Suprapubic skin (tissue), 4 donors: ENCODE measurements at regions not wholly inside any gene's neighbourhood (a gene's known extent, or its start where the extent isn't known, plus 50 kb on each side); places are given as distances from the start of the nearest gene placed in this dataset.

Experiments used
- POLR2A ChIP-seq, 2 donors: fragments of 450-650 bp; IDR thresholded peaks; one replicate each; pipeline ENCODE4 v1.6.1; 2017; ENCODE audit warnings: antibody characterized with exemption in 2 of 2, mild to moderate bottlenecking in 2 of 2, moderate library complexity in 2 of 2
- POLR2AphosphoS5 ChIP-seq, 3 donors: sonication (generic); formaldehyde crosslinking; IDR thresholded peaks; one replicate each; pipeline ENCODE4 v1.6.1; 2017; ENCODE audit warnings: antibody characterized with exemption in 3 of 3
- TF ChIP-seq, protein P1 (sequence below), 2 donors: fragments of 200-600 bp in 1 of 2; fragments of 450-650 bp in 1 of 2; sonication (generic) in 1 of 2; IDR thresholded peaks; one replicate each; pipeline ENCODE4 v1.5.1; 2016 to 2019; ENCODE audit warnings: antibody characterized with exemption in 2 of 2, mild to moderate bottlenecking in 1 of 2, moderate library complexity in 1 of 2

GRCh38 chr11:15841931-15842740 is 514.2 kb downstream of the SOX6 start:
- TF ChIP-seq POLR2A (IDR thresholded peaks at IDR 0.05): no peak
- TF ChIP-seq, protein P1, sequence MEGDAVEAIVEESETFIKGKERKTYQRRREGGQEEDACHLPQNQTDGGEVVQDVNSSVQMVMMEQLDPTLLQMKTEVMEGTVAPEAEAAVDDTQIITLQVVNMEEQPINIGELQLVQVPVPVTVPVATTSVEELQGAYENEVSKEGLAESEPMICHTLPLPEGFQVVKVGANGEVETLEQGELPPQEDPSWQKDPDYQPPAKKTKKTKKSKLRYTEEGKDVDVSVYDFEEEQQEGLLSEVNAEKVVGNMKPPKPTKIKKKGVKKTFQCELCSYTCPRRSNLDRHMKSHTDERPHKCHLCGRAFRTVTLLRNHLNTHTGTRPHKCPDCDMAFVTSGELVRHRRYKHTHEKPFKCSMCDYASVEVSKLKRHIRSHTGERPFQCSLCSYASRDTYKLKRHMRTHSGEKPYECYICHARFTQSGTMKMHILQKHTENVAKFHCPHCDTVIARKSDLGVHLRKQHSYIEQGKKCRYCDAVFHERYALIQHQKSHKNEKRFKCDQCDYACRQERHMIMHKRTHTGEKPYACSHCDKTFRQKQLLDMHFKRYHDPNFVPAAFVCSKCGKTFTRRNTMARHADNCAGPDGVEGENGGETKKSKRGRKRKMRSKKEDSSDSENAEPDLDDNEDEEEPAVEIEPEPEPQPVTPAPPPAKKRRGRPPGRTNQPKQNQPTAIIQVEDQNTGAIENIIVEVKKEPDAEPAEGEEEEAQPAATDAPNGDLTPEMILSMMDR (IDR thresholded peaks at IDR 0.05): no peak
- no peak for TF ChIP-seq POLR2AphosphoS5 (IDR thresholded peaks at IDR 0.05)
